Lung microvascular endothelial cell (primary cell): ENCODE measurements at regions not wholly inside any gene's neighbourhood (a gene's known extent, or its start where the extent isn't known, plus 50 kb on each side); places are given as distances from the start of the nearest gene placed in this dataset.
"Not testable (repeated sequence)": the region's sequence is repeated elsewhere in the genome, so short reads cannot be mapped to it uniquely, and the experiment has no call there.

Experiments
- DNase-seq, 2 donors: peaks; one replicate each; pipeline versions ENCODE4 v3.0.0 to v3.0.0-alpha.2; 2010; ENCODE audit warnings: low read depth in 2 of 2

DNA sequence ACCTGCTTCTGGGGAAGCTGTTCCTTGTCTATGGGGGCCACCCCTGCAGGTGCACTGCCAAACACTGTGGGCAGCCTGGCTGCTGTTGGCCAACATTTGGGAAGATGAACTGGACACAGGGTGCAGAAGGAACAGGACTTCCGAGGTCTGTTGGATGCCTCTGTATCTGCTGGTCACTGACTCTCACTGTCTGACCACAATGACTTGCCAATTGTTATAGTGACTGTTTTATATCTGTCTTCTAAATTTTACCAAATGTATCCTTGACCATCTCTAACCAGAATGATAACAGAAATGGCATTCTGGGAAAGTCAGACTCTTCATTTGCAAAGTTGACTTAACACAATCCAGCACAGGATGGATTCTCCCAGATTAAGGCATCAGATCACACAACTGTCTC lies 214.0 kb upstream of the PRSS58 start:
- no peak for DNase-seq

DNA sequence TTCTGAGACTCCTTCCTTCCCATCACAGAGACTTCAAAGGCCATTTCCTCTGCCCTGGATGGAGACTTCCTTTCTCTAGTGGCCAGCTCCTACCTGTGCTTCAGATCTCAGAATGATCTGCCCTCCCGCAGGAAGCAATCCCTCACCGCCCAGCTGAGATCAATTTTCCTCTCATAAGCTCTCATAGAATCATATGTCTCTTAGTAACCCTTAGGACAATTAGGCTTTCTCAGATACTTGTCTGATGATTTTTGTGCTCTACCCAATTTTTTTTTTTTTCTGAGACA lies 212.6 kb upstream of the PRSS58 start:
- DNase-seq, result no peak

DNA sequence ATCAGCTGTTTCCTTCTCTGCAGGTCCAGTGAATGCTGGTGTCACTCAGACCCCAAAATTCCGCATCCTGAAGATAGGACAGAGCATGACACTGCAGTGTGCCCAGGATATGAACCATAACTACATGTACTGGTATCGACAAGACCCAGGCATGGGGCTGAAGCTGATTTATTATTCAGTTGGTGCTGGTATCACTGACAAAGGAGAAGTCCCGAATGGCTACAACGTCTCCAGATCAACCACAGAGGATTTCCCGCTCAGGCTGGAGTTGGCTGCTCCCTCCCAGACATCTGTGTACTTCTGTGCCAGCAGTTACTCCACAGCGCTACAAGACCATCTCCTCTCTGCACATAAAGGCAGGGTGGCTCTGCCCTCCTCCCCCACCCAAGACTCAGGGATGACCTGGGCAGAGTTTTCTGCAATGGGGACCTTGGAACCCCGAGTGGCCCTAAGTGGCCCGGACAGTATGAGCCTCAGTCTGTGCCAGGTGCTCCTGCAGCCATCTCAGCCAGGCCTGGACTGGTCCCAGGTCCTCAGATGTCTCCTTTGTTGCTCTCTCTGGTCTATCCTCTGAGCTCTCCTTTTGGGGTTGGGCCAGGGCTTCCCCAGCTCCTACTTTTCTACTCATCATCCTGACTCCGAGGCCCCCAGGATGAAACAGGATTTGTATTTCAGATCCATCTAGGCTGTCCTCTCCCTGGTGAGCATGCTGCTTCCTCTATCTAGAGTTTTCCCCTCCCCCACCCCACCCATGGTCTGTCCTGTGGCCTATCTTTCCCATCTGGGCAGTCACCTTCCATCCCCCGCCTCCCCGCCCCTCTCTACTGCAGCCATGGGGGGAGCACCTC lies 212.1 kb upstream of the PRSS58 start:
- DNase-seq, result no peak

DNA sequence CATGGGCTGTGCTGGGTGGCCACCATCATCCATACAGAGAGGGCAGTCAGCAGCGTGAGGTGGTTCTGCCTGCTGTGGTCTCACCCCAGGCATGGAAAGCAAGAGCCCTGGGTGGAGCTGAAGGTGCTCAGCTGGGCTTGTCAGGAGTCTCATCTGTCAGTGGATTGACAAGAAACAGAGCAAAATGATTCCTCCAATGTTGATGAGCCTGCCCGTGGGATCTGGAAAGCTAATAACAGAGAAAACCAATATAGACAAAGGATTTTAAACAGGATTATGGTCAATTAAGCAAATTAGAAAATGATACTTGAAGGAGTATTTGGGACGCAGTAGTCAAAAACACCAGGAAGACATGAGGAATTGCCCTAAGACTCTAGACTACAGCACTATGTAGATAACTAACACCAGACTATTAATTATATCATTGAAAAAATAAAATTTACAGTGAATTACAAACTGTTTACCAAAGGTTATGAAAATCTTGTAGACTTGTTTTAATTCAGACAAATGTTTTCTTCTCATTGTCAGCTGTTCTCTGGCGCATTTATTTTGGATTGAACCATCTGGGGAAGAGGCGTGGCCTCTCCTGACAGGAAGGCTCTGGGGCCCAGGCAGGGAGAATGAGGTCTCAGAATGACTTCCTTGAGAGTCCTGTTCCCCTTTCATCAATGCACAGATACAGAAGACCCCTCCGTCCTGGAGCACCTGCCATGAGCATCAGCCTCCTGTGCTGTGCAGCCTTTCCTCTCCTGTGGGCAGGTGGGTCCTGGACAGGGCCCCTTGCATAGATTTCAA lies 211.2 kb upstream of the PRSS58 start:
- no peak for DNase-seq

DNA sequence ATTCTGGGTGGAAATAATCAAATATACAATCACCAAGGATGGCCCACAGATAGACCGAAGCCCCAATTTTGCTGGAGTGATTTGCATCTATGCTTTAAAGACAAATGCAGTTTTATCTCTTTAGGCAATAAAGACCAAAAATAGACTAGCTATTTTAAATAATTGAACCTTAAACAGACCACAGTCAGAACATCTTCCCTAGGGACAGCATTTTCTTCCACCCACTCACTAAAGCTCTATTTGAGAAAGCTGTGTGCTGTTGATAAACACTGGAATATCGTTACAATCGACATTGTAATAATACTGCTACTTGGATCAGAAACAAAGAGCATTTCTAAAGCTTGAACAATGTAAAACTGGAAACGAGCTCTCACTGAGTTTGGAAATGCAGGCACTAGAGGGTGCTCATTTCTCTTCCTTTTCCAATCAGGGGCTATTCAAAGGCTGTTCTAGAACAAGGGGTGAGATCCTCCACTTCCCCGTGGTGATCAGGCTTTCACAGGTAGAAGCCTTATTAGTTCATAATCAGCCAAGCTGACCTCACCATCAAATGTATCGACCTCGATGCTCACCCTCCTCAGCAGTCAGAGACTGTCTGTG lies 209.3 kb upstream of the PRSS58 start:
- DNase-seq, result not testable (repeated sequence)

DNA sequence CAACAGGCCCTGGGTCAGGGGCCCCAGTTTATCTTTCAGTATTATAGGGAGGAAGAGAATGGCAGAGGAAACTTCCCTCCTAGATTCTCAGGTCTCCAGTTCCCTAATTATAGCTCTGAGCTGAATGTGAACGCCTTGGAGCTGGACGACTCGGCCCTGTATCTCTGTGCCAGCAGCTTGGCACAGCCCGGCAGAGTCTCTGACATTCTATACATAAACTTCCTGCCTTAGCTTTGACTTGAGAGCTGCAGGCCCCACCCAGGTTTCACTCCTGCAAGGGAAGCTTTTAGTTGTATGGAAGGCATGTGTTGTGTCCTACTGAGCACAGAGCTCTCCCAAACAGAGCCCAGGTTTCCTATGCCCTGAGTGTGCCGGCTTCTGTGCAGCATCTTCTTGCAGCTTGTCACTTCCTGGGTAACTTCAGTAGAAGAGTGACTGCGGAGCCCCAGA lies 205.6 kb upstream of the PRSS58 start:
- no peak for DNase-seq

DNA sequence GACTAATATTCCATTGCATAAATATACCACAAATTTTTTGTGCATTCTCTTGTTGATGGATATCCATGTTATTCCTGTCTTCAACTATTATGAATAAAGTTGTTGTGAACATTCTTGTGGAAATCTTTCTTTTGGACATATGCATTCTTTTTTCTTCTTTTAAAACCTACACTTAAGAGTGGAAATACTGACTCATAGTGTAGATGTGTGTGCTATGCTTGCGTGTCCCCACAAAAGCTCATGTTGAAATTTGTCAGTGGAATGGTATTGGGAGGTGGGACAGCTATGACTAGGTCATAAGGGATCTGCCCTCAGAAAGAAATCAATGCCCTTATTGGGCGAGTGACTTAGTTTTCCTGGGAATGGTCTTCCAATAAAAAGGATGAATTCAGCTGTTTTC lies 203.6 kb upstream of the PRSS58 start:
- no peak for DNase-seq

DNA sequence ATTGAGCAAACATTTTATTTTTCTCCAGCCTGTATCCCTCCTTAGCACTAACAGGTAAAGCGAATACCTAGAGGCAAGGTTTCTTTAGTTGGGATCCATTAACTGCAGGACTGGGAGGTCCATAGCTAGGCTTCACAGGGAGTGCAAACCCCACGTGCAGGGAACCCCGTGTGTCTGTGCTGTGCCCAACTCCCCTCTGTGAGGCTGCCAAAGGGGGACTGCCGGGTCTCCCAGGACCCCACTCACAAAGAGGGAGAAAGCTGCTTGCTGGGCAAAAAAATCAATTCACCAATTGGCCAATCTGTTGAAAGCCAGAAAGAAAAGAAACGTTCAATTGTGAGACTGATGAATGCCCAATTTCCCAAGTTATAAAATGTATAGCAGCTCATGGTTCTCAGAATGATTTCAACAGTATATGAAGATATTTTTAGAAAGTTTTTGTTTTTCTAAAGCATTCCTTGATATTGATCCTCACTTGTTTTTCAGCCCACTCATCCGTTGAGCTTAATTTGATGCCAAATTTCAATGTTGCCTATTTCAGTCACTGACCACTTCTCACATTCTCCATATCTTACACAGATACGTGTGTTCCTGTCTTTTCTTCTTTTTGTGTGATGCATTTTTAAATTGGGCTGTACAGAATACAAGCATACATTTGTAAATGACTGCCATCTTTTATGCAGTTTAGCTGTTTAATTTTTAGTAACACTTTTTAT lies 202.7 kb upstream of the PRSS58 start:
- DNase-seq, result no peak

DNA sequence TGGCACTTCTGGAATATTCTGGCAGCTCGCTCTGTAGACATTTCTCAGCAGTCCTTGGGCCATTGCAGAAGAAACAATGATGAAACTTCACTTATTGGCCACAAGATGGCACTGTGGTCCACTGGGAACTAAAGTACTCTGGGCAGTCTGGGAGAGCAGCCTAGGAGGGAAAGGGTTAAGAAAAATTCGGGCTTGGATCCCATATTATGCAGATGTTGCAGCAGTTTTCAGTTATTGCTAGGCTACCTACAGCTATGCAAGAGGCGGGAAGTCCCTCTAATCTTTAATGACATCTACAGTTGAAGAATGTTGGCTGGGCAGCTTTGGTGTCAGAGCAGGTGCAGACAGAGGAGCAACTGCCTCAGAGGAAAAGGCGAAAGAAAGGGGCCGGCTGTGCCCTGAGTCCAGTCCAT lies 201.7 kb upstream of the PRSS58 start:
- peak; percentile 67 to 71 for DNase-seq

DNA sequence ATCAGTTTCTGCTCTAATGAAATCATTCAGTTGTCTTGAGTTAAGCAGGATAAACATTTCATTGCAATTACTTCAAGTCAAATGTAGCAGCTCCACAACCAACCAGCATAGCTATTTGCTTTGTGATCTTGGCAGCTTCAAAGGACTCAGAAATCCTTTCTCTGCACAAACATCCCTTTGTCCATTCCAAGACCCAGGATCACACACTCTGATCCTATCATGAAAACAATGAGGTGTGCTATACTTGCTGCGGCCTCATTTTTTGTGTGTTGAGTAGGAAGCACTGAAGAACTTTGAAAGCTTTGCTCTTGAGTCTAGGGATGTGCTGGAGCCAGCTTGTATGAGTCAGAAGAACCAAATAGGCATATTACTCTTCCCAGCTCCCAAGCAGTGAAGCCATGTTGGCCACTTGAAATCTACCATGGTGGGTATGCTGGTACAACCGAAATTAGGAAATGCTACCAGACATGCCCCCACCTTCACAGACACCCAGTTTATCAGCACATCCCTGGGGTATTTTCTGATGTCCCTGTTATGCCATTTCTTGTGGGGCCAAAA lies 199.4 kb upstream of the PRSS58 start:
- no peak for DNase-seq

DNA sequence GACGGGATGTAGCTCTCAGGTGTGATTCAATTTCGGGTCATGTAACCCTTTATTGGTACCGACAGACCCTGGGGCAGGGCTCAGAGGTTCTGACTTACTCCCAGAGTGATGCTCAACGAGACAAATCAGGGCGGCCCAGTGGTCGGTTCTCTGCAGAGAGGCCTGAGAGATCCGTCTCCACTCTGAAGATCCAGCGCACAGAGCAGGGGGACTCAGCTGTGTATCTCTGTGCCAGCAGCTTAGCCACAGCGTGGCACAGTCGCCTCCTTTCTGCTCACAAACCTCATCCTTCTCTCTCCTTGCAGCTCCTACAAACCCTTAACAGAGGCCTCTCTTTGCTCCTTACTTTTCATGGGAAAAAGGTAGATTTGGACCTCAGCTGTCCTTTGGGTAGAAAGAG lies 197.5 kb upstream of the PRSS58 start:
- DNase-seq, result no peak

DNA sequence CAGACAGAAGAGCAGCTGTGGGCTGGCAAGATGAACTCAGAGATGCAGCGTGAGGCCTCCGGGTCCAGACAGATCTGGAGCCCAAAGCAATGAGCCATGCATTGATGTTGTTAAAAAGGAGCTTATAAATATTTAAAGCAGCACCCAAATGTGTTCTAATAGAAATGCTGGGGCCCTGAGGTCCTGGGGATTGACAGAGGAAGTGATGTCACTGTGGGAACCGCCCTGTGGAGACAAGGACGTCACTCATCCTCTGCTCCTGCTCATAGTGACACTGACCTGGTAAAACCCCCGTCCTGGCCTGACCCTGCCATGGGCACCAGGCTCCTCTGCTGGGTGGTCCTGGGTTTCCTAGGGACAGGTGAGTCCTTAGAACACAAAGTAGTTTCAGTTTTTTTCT lies 197.0 kb upstream of the PRSS58 start:
- no peak for DNase-seq

DNA sequence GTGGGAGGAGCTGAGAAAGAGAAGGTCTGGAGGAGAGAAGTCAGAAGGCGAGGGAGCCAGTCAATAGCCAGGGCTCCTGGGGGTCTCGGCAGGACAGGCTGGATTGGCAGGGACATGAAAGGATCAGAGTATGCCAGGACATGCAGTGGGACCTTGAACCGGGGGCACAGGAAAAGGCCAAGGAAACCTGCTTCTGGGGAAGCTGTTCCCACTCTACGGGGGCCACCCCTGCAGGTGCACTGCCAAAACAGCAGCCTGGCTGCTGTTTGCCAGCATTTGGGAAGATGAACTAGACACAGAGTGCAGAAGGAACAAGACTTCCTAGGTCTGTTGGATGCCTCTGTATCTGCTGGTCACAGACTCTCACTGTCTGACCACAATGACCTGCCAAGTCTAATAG lies 194.9 kb upstream of the PRSS58 start:
- DNase-seq, result no peak

DNA sequence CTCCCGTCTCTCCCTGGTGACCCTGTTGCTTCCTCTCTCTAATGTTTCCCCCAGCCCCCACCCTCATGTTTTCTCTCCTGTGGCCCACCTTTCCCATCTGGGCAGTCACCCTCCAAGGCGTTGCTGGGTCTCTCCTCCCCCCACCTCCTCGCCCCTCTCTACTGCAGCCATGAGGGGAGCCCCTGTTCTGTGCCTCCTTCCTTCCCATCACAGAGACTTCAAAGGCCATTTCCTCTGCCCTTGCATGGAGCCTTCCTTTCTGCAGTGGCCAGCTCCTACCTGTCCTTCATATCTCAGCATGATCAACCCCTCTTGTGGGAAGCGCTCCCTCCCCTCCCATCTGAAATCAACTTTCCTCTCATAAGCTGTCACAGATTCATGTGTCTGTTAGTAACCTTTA lies 194.0 kb upstream of the PRSS58 start:
- no peak for DNase-seq

DNA sequence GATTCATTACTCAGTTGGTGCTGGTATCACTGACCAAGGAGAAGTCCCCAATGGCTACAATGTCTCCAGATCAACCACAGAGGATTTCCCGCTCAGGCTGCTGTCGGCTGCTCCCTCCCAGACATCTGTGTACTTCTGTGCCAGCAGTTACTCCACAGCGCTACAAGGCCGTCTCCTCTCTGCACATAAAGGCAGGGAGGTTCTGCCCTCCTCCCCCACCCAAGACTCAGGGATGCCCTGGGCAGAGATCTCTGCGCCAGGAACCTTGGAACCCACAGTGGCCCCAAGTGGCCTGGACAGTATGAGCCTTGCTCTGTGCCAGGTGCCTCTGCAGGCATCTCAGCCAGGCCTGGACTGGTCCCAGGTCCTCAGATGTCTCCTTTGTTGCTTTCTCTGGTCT lies 193.4 kb upstream of the PRSS58 start:
- DNase-seq, result no peak

DNA sequence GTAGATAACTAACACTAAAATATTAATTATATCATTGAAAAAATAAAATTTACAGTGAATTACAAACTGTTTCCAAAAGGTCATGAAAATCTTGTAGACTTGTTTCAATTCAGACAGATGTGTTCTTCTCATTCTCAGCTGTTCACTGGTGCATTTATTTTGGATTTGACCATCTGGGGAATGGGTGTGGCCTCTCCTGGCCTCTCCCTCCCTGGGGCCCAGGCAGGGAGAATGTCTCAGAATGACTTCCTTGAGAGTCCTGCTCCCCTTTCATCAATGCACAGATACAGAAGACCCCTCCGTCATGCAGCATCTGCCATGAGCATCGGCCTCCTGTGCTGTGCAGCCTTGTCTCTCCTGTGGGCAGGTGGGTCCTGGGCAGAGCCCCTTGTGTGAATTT lies 192.8 kb upstream of the PRSS58 start:
- no peak for DNase-seq

DNA sequence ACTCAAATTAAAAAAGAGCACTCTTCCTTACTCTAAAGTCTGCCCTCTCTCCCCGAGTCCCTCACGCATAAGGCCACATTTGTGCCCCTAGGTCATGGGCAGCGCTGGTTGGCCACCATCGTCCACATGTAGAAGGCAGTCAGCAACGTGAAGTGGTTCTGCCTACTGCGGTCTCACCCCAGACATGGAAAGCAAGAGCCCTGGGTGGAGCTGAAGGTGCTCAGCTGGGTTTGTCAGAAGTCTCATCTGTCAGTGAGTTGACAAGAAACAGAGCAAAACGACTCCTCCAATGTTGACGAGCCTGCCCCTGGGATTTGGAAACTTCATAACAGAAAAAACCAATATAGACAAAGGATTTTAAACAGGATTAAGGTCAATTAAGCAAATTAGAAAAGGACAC lies 192.3 kb upstream of the PRSS58 start:
- no peak for DNase-seq

DNA sequence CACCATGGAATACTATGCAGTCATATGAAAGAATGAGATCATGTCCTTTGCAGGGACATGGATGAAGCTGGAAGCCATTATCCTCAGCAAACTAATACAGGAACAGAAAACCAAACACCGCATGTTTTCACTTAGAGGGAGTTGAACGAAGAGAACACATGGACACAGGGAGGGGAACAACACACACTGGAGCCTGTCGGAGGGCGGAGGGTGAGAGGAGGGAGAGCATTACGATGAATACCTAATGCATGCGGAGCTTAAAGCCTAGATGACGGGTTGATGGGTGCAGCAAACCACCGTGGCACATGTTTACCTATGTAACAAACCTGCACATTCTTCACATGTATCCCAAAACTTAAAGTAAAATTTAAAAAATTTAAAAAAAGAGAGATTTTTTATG lies 191.0 kb upstream of the PRSS58 start:
- DNase-seq, result not testable (repeated sequence)

DNA sequence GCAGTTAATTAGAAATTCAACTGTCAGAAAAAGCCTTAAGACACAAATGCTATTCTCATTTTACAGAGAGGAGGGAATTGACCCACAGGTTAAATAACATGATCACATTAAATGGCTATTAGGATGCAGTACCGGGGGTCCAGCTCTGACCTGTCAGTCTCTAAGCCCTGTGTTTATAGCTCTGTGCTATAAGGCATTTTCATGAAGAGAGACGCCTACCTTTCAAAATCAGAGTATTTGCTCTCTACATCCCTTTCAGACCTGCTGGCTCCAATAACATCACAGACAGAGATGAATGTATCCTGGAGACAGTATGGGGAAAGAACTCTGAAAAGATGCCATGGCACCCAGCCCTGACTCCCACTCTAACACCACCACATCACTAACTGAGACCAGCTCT lies 189.9 kb upstream of the PRSS58 start:
- no peak for DNase-seq

DNA sequence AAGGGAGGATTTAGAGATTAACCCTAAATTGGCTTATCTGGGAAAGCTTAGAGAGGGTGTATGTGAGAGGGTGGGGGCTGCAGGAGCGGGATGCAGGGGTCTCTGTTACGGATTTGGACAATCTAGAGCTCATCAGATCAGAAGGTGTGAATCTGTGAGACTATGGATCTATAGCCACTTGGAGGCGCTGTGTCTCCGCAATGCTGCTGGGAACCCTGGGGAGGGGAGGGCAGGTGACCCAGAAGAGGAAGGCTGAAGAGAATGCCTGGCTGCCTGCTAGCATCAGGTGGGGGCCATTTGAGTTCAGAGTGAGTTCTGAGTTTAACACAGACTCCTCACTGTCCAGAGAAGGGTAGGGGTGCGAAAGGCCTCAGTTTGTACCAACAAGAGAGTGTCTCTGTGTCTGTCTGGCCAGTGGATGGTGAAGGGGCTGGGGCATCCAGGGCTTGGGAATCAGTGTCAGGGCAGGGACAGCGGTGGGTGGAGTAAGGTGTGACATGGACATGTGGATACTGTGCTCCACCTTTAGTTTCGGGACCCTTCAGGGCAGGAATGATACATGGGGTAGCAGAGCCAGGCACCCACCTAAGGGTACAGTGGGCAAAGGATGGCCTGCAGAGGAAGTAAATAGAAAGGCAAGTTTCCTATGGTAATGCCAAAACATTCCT lies 187.3 kb upstream of the PRSS58 start:
- no peak for DNase-seq
